Chondrocyte (in vitro differentiated cells): ENCODE measurements at regions not wholly inside any gene's neighbourhood (a gene's known extent, or its start where the extent isn't known, plus 50 kb on each side); places are given as distances from the start of the nearest gene placed in this dataset.

ENCODE experiments used
- DNase-seq: peaks from one replicate; pipeline ENCODE4 v3.0.0; 2021; ENCODE audit warnings: mixed read lengths, low spot score
- H3K27ac Mint-ChIP-seq: one replicate; pipeline ENCODE4 v1.8.0; 2021; ENCODE audit warnings: mild to moderate bottlenecking, moderate library complexity, mixed read lengths; ENCODE audit not compliant: unreplicated experiment
- H3K27me3 Mint-ChIP-seq: 2 replicates; pipeline ENCODE4 v1.8.0; 2021; ENCODE audit warnings: low read depth, mixed read lengths
- H3K36me3 Mint-ChIP-seq: 2 replicates; pipeline ENCODE4 v1.8.0; 2021; ENCODE audit warnings: low read depth, mixed read lengths
- H3K4me1 Mint-ChIP-seq: 2 replicates; pipeline ENCODE4 v1.8.0; 2021; ENCODE audit warnings: low read depth, mild to moderate bottlenecking, mixed read lengths
- H3K4me3 Mint-ChIP-seq: one replicate; pipeline ENCODE4 v1.8.0; 2021; ENCODE audit warnings: mild to moderate bottlenecking, moderate library complexity, mixed read lengths; ENCODE audit not compliant: unreplicated experiment
- H3K9me3 Mint-ChIP-seq: 2 replicates; pipeline ENCODE4 v1.8.0; 2021; ENCODE audit warnings: low read depth, mixed read lengths
- CTCF ChIP-seq: fragments of 200-600 bp; sonication (generic); IDR thresholded peaks from 2 replicates; pipeline ENCODE4 v1.5.0; 2021; ENCODE audit warnings: antibody characterized with exemption, mild to moderate bottlenecking, moderate library complexity

DNA sequence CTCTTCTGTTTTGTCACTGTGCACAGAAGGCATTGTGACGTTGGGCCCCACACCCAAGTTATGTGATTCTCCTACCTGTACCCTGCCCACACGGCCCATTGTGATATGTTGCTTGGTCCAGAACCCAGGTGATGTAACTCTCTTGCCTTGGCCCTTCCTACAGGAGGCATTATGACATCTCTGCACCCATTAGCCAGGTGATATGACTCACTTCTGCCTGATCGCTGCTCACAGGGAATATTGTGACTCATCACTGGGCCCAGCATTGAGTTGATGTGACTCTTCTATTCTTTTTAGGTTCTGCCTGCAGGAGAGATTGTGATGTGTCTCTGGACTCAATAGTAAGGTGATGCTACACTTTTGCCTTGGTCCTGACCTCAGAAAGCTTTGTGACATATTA is 65.4 kb upstream of the ZNF91 start:
- H3K4me3 Mint-ChIP-seq = no peak overlapping the region
- no peaks in the 10 kb centered on the region for H3K36me3 Mint-ChIP-seq
- no peak for TF ChIP-seq CTCF
- DNase-seq = no peak
- no peaks in the 10 kb centered on the region for H3K27me3 Mint-ChIP-seq
- H3K27ac Mint-ChIP-seq = no peak overlapping the region
- H3K4me1 Mint-ChIP-seq = no peaks in the 10 kb centered on the region
- H3K9me3 Mint-ChIP-seq = peaks cover 74% of the 10 kb centered on the region
